ENCODE measurements at regions not wholly inside any gene's neighbourhood (a gene's known extent, or its start where the extent isn't known, plus 50 kb on each side); places are given as distances from the start of the nearest gene placed in this dataset.

DNA sequence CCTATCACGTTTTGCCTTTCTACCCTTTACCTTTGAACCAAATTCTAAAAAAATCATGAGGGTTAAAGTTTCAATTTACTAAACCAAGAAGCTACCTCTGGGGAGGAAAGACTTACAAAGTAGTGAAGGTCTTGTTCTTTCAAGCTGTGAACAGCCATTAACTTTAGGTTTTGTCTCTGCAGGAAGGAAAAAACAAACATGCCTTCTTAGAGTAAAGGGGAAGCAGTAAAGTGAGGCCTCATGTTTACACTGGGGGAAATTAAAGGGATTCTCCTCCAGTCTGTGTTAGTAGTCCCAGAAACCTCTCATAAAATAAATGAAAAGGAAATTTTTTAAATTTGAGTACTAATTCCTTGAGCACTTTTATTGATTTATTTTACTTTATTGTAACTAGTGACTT, 780.2 kb upstream of the ADGRL2 start:
- CTCF ChIA-PET: no interaction called here
- no TSS peak for BruUV-seq (replicated peaks)
- no peaks in the 10 kb centered on the region for H3K9me3 Mint-ChIP-seq (ENCODE audit: unreplicated experiment)
- no peak overlapping the region for H3K27ac Mint-ChIP-seq (ENCODE audit: unreplicated experiment)
- no peak overlapping the region for H3K4me3 Mint-ChIP-seq (ENCODE audit: unreplicated experiment)
- no peaks in the 10 kb centered on the region for H3K27me3 ChIP-seq (replicated peaks; ENCODE audit: control insufficient read depth, insufficient read depth, low read length)
- no peaks in the 10 kb centered on the region for H3K36me3 ChIP-seq (ENCODE audit: control insufficient read depth, insufficient read depth, low read length)
- no peaks in the 10 kb centered on the region for H3K36me3 Mint-ChIP-seq (ENCODE audit: insufficient read depth, unreplicated experiment)
- intact Hi-C loops (cut with micrococcal nuclease; ENCODE audit: unreplicated experiment): no loop called here
- no peaks in the 10 kb centered on the region for H3K27me3 Mint-ChIP-seq (ENCODE audit: insufficient read depth, unreplicated experiment)
- POLR2A ChIA-PET: no interaction called here
- no peaks in the 10 kb centered on the region for H3K4me1 Mint-ChIP-seq (ENCODE audit: low read depth, unreplicated experiment)
- no peaks in the 10 kb centered on the region for H3K4me1 ChIP-seq
- no peak for DNase-seq
- H3K4me3 ChIP-seq (ENCODE audit: low read depth, low read length): no peak overlapping the region
- TF ChIP-seq CTCF (IDR thresholded peaks at IDR 0.05; ENCODE audit: insufficient read depth in 1 of 2, low read depth in 1 of 2, low read length in 1 of 2, severe bottlenecking in 1 of 2, unreplicated experiment in 1 of 2): no peak
- no peaks in the 10 kb centered on the region for H3K9me3 ChIP-seq

DNA sequence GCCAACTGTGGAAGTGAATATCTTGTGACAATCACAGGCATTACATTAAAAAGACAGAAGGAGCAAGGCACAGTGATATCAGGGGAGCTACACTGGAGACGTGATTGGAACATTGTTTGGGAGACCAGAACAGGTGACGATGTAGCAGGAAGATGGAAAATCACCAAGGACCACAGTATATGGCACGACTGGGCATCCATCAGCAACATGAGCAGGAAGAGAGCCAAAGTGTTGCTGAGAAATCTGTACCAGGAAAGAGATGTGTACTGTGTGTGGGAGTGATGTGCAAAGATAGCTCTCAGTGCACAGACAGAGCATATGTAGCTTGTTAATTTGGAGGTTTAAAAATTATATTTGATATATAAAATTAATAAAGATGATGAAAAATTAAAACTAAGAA, 790.6 kb upstream of the ADGRL2 start:
- no TSS peak for BruUV-seq (replicated peaks)
- H3K36me3 Mint-ChIP-seq (ENCODE audit: insufficient read depth, unreplicated experiment): no peaks in the 10 kb centered on the region
- no peak overlapping the region for H3K4me3 Mint-ChIP-seq (ENCODE audit: unreplicated experiment)
- H3K4me3 ChIP-seq (ENCODE audit: low read depth, low read length): no peak overlapping the region
- no peak for TF ChIP-seq CTCF (IDR thresholded peaks at IDR 0.05; ENCODE audit: insufficient read depth in 1 of 2, low read depth in 1 of 2, low read length in 1 of 2, severe bottlenecking in 1 of 2, unreplicated experiment in 1 of 2)
- no peaks in the 10 kb centered on the region for H3K36me3 ChIP-seq (ENCODE audit: control insufficient read depth, insufficient read depth, low read length)
- H3K27me3 Mint-ChIP-seq (ENCODE audit: insufficient read depth, unreplicated experiment): no peaks in the 10 kb centered on the region
- intact Hi-C loops (cut with micrococcal nuclease; ENCODE audit: unreplicated experiment): no loop called here
- ChIA-PET CTCF (no interaction called here), POLR2A (no interaction called here)
- H3K9me3 Mint-ChIP-seq (ENCODE audit: unreplicated experiment): no peaks in the 10 kb centered on the region
- 0 out of 2 replicates have a peak, but pooled peaks cover 12% of the 10 kb centered on the region for H3K4me1 ChIP-seq
- DNase-seq: no peak
- no peaks in the 10 kb centered on the region for H3K27me3 ChIP-seq (replicated peaks; ENCODE audit: control insufficient read depth, insufficient read depth, low read length)
- H3K4me1 Mint-ChIP-seq (ENCODE audit: low read depth, unreplicated experiment): peaks cover 6% of the 10 kb centered on the region
- no peak overlapping the region for H3K27ac Mint-ChIP-seq (ENCODE audit: unreplicated experiment)
- no peaks in the 10 kb centered on the region for H3K9me3 ChIP-seq

- Histone ChIP-seq H3K4me3 (ENCODE audit: low read depth, low read length) (no peak overlapping the region), H3K27me3 (replicated peaks; ENCODE audit: control insufficient read depth, insufficient read depth, low read length) (no peaks in the 10 kb centered on the region), H3K4me1 (0 out of 2 replicates have a peak, but pooled peaks cover 12% of the 10 kb centered on the region), H3K36me3 (ENCODE audit: control insufficient read depth, insufficient read depth, low read length) (no peaks in the 10 kb centered on the region), H3K9me3 (no peaks in the 10 kb centered on the region)
- Mint-ChIP-seq H3K4me1 (ENCODE audit: low read depth, unreplicated experiment) (peaks cover 6% of the 10 kb centered on the region), H3K4me3 (ENCODE audit: unreplicated experiment) (no peak overlapping the region), H3K36me3 (ENCODE audit: insufficient read depth, unreplicated experiment) (no peaks in the 10 kb centered on the region), H3K27me3 (ENCODE audit: insufficient read depth, unreplicated experiment) (no peaks in the 10 kb centered on the region), H3K9me3 (ENCODE audit: unreplicated experiment) (no peaks in the 10 kb centered on the region), H3K27ac (ENCODE audit: unreplicated experiment) (no peak overlapping the region)
- ChIA-PET POLR2A (no interaction called here), CTCF (no interaction called here)
- DNase-seq: peak; percentile 1 to 29
- no TSS peak for BruUV-seq (replicated peaks)
- no peak for TF ChIP-seq CTCF (IDR thresholded peaks at IDR 0.05; ENCODE audit: insufficient read depth in 1 of 2, low read depth in 1 of 2, low read length in 1 of 2, severe bottlenecking in 1 of 2, unreplicated experiment in 1 of 2)
- intact Hi-C loops (cut with micrococcal nuclease; ENCODE audit: unreplicated experiment): loop anchor here (2.0 kb wide), 1 partner anchor 27 kb away; no protein-coding TSS in a partner anchor
These were observed 792.4 kb upstream of the ADGRL2 start for GRCh38 chr1:81008293-81008692.

Data from Caco-2 (cell line).